ENCODE measurements at regions not wholly inside any gene's neighbourhood (a gene's known extent, or its start where the extent isn't known, plus 50 kb on each side); places are given as distances from the start of the nearest gene placed in this dataset.

DNA sequence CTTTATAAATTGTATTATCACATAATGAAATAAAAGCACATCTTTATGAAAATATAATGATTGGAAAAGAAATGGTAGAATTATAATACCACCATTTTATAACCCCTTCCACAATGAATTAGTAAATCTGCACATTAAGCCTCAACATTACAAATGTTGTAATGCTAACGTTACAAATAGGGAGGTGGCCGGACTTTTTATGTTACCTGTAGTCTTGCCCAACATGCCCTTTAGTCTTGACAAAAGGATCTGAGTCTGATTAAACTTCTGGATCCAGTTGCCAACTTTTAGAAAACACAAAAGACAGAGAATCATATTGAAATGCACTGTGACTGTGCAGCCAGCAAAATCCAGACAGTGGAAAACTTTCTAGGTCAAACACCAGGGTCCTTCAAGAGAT lies 617.3 kb downstream of the KCNJ3 start:
- Histone ChIP-seq H3K27me3 (no peaks in the 10 kb centered on the region), H3K4me3 (no peak overlapping the region), H3K4me1 (no peaks in the 10 kb centered on the region), H3K36me3 (no peaks in the 10 kb centered on the region), H3K9me3 (no peaks in the 10 kb centered on the region), H3K27ac (no peak overlapping the region)
- WGBS, 2 donors (ENCODE audit: low coverage in 1 of 2) = 44 to 65% methylated on average over 2 of the region's 2 CpGs
- in situ Hi-C loops (cut with MboI; ENCODE audit: low pct_ligation_motif_present in 1 of 4, low pct_unique_long_range_greater_than_20kb in 1 of 4, low sequenced_read_pairs in 3 of 4) = loop anchor here in 1 of 4 donors (25.0 kb wide), 1 partner anchor 678 kb away; no protein-coding TSS in a partner anchor
- TF ChIP-seq CTCF (IDR thresholded peaks at IDR 0.05) (no peak), EP300 (IDR thresholded peaks at IDR 0.05; ENCODE audit: low read depth) (no peak), POLR2AphosphoS5 (IDR thresholded peaks at IDR 0.05) (no peak), POLR2A (IDR thresholded peaks at IDR 0.05) (no peak)
- DNase-seq = no peak
- intact Hi-C loops (cut with DNase I; ENCODE audit: low total_unique reads) = no loop called here

DNA sequence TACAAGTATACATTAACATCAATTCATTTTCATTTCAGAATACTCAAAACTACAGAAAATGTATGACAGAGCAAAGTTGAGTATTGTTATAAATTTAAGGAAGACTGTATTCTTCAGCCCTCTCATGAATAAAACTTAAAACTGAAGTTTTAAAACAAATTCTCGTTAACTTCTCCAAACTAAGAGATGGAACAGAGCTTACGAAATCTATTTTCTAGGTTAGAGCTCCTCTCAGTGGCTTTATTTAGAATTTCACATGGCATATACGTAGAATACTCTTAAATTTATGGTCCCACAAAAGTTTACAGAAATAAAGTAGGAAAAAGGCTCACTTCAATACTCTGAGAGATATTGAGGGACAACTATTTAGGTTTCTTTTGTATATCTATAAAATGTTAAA lies 612.1 kb downstream of the KCNJ3 start:
- intact Hi-C loops (cut with DNase I; ENCODE audit: low total_unique reads) = no loop called here
- in situ Hi-C loops (cut with MboI; ENCODE audit: low pct_ligation_motif_present in 1 of 4, low pct_unique_long_range_greater_than_20kb in 1 of 4, low sequenced_read_pairs in 3 of 4) = loop anchor here in 1 of 4 donors (25.0 kb wide), 1 partner anchor 673 kb away; no protein-coding TSS in a partner anchor
- Histone ChIP-seq H3K27me3 (no peaks in the 10 kb centered on the region), H3K4me3 (no peak overlapping the region), H3K27ac (no peak overlapping the region), H3K9me3 (no peaks in the 10 kb centered on the region), H3K4me1 (no peaks in the 10 kb centered on the region), H3K36me3 (no peaks in the 10 kb centered on the region)
- no peak for DNase-seq
- TF ChIP-seq EP300 (IDR thresholded peaks at IDR 0.05; ENCODE audit: low read depth) = no peak
- no peak for TF ChIP-seq POLR2A (IDR thresholded peaks at IDR 0.05)
- TF ChIP-seq CTCF (IDR thresholded peaks at IDR 0.05) = peak; percentile 9 to 37 (median 27)
- TF ChIP-seq POLR2AphosphoS5 (IDR thresholded peaks at IDR 0.05) = no peak
- 6 to 18% methylated on average over 3 of the region's 3 CpGs for whole genome bisulfite sequencing, 2 donors (ENCODE audit: low coverage in 1 of 2)

DNA sequence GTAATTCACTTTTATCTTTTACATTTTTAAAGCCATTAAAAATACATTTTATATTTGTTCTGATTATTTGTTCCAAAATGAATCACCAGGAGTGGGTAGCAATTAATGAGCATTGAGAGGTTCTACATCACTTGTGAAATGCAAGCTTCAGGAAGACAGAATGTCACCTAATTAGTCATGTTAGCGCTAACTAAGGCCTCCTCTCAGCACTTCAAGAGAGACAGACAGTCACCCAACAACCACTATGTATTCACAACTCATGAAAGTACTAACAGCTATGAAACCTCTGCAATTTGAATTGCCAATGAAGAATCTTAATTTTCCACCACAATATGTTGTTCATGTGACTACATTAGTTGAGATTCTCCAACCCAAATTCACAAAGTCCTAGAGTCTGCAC lies 611.0 kb downstream of the KCNJ3 start:
- Histone ChIP-seq H3K4me1 (no peaks in the 10 kb centered on the region), H3K27me3 (no peaks in the 10 kb centered on the region), H3K36me3 (no peaks in the 10 kb centered on the region), H3K4me3 (no peak overlapping the region), H3K27ac (no peak overlapping the region), H3K9me3 (no peaks in the 10 kb centered on the region)
- in situ Hi-C loops (cut with MboI; ENCODE audit: low pct_ligation_motif_present in 1 of 4, low pct_unique_long_range_greater_than_20kb in 1 of 4, low sequenced_read_pairs in 3 of 4) = loop anchor here in 1 of 4 donors (25.0 kb wide), 1 partner anchor 672 kb away; no protein-coding TSS in a partner anchor
- WGBS, 2 donors (ENCODE audit: low coverage in 1 of 2) = 71 to 74% methylated on average over 1 of the region's 1 CpG
- DNase-seq = no peak
- TF ChIP-seq CTCF (IDR thresholded peaks at IDR 0.05) (no peak), EP300 (IDR thresholded peaks at IDR 0.05; ENCODE audit: low read depth) (no peak), POLR2AphosphoS5 (IDR thresholded peaks at IDR 0.05) (no peak), POLR2A (IDR thresholded peaks at IDR 0.05) (no peak)
- intact Hi-C loops (cut with DNase I; ENCODE audit: low total_unique reads) = no loop called here

GRCh38 chr2:155308367-155309009 lies 610.0 kb downstream of the KCNJ3 start:
- no peaks in the 10 kb centered on the region for H3K9me3 ChIP-seq
- no peak for DNase-seq
- no peaks in the 10 kb centered on the region for H3K4me1 ChIP-seq
- WGBS, 2 donors (ENCODE audit: low coverage in 1 of 2) = 69 to 71% methylated on average over 1 of the region's 1 CpG
- no peak overlapping the region for H3K27ac ChIP-seq
- intact Hi-C loops (cut with DNase I; ENCODE audit: low total_unique reads) = no loop called here
- no peak for TF ChIP-seq EP300 (IDR thresholded peaks at IDR 0.05; ENCODE audit: low read depth)
- no peak for TF ChIP-seq POLR2A (IDR thresholded peaks at IDR 0.05)
- no peak for TF ChIP-seq POLR2AphosphoS5 (IDR thresholded peaks at IDR 0.05)
- no peak for TF ChIP-seq CTCF (IDR thresholded peaks at IDR 0.05)
- H3K4me3 ChIP-seq = no peak overlapping the region
- no peaks in the 10 kb centered on the region for H3K36me3 ChIP-seq
- in situ Hi-C loops (cut with MboI; ENCODE audit: low pct_ligation_motif_present in 1 of 4, low pct_unique_long_range_greater_than_20kb in 1 of 4, low sequenced_read_pairs in 3 of 4) = loop anchor here in 1 of 4 donors (25.0 kb wide), 1 partner anchor 671 kb away; no protein-coding TSS in a partner anchor
- H3K27me3 ChIP-seq = no peaks in the 10 kb centered on the region
